Adrenal gland (tissue), 9 donors: ENCODE measurements at regions not wholly inside any gene's neighbourhood (a gene's known extent, or its start where the extent isn't known, plus 50 kb on each side); places are given as distances from the start of the nearest gene placed in this dataset.

Experiments
- DNase-seq, 7 donors: peaks; one replicate each; pipeline ENCODE4 v3.0.0-alpha.2; 2019 to 2020
- H3K27ac ChIP-seq, 5 donors: fragments of 200-600 bp; sonication (generic) in 4 of 5; 1 replicate in 3 of 5; 2 replicates in 2 of 5; pipeline versions ENCODE4 v1.5.1 to v1.8.0; 2016 to 2020; ENCODE audit warnings: mild to moderate bottlenecking in 1 of 5
- H3K27me3 ChIP-seq: fragments of 200-600 bp; 2 replicates; pipeline ENCODE4 v1.8.0; 2021
- H3K36me3 ChIP-seq, 2 donors: fragments of 200-600 bp; replicated peaks in 1 of 2; 1 replicate in 1 of 2; 2 replicates in 1 of 2; pipeline versions ENCODE4 v1.5.1 to v1.8.0; 2018 to 2022
- H3K4me1 ChIP-seq, 2 donors: fragments of 200-600 bp; replicated peaks in 1 of 2; 1 replicate in 1 of 2; 2 replicates in 1 of 2; pipeline versions ENCODE4 v1.5.1 to v1.8.0; 2018 to 2021
- H3K4me3 ChIP-seq, 4 donors: fragments of 200-600 bp; sonication (generic) in 3 of 4; one replicate each; pipeline ENCODE4 v1.5.1; 2016 to 2018
- H3K9me3 ChIP-seq, 3 donors: fragments of 200-600 bp; sonication (generic) in 1 of 3; replicated peaks in 1 of 3; 1 replicate in 2 of 3; 2 replicates in 1 of 3; pipeline versions ENCODE4 v1.5.1 to v1.8.0; 2016 to 2021
- CTCF ChIP-seq, 6 experiments: fragments of 450-650 bp in 4 of 6; fragments of 200-600 bp in 2 of 6; sonication (generic) in 1 of 6; IDR thresholded peaks; 1 replicate in 5 of 6; 2 replicates in 1 of 6; pipeline versions ENCODE4 v1.5.1 to v1.8.0; 2016 to 2021; ENCODE audit warnings: antibody characterized with exemption in 6 of 6, mild to moderate bottlenecking in 2 of 6, moderate library complexity in 1 of 6
- POLR2A ChIP-seq, 2 donors: fragments of 450-650 bp; IDR thresholded peaks; one replicate each; pipeline ENCODE4 v1.6.1; 2017; ENCODE audit warnings: antibody characterized with exemption in 2 of 2, mild to moderate bottlenecking in 2 of 2, moderate library complexity in 1 of 2
- WGBS, 4 donors: extraction: QIAGEN DNeasy Blood & Tissue Kit in 2 of 4; methylation state at CpG; one replicate each; pipeline versions ENCODE4 v1.1.5 to v1.1.7; 2013 to 2017; 5-methylcytosine and 5-hydroxymethylcytosine counted together
- intact Hi-C, 2 donors: fragments of 100-400 bp; cut with DNase I; formaldehyde crosslinking; loops; one replicate each; pipeline versions ENCODE4 v1.14.1 to v1.15.0; 2022 to 2023
- donor health status: healthy with polysubstance abuse.
- donor health status: Bipolar disorder and iron deficiency.
- donor health status: DM: yes; HTN: yes; CAD: no.
- donor health status: DM: no; HTN: no; CAD: no.
- donor health status: DM: no; HTN: no; CAD: no.

- Histone ChIP-seq H3K27me3 (no peaks in the 10 kb centered on the region), H3K36me3 (no peaks in the 10 kb centered on the region), H3K4me1 (no peaks in the 10 kb centered on the region), H3K9me3 (no peaks in the 10 kb centered on the region), H3K4me3 (no peak overlapping the region), H3K27ac (no peak overlapping the region)
- intact Hi-C loops = no loop called here
- no peak for DNase-seq
- TF ChIP-seq POLR2A (IDR thresholded peaks at IDR 0.05) (no peak), CTCF (IDR thresholded peaks at IDR 0.05) (no peak)
Measured at GRCh38 chrX:113075521-113075920, 234.9 kb upstream of the AMOT start.

- H3K4me1 ChIP-seq = no peaks in the 10 kb centered on the region
- no peak overlapping the region for H3K27ac ChIP-seq
- no peaks in the 10 kb centered on the region for H3K27me3 ChIP-seq
- TF ChIP-seq POLR2A (IDR thresholded peaks at IDR 0.05) (no peak), CTCF (IDR thresholded peaks at IDR 0.05) (no peak)
- no peaks in the 10 kb centered on the region for H3K9me3 ChIP-seq
- 39 to 47% (median 43%) methylated on average over 1 of the region's 1 CpG for WGBS, 4 donors
- H3K36me3 ChIP-seq = no peaks in the 10 kb centered on the region
- H3K4me3 ChIP-seq = no peak overlapping the region
- no peak for DNase-seq
- intact Hi-C loops = no loop called here
Measured at GRCh38 chrX:113059714-113060113, 219.1 kb upstream of the AMOT start.

GRCh38 chrX:113058634-113059033 lies 218.0 kb upstream of the AMOT start:
- no peaks in the 10 kb centered on the region for H3K36me3 ChIP-seq
- WGBS, 4 donors = 77 to 83% (median 79%) methylated on average over 6 of the region's 6 CpGs
- no peaks in the 10 kb centered on the region for H3K9me3 ChIP-seq
- no peak for TF ChIP-seq CTCF (IDR thresholded peaks at IDR 0.05)
- TF ChIP-seq POLR2A (IDR thresholded peaks at IDR 0.05) = no peak
- H3K27ac ChIP-seq = no peak overlapping the region
- no peak for DNase-seq
- intact Hi-C loops = no loop called here
- H3K27me3 ChIP-seq = peaks cover 1% of the 10 kb centered on the region
- H3K4me3 ChIP-seq = no peak overlapping the region
- H3K4me1 ChIP-seq = no peaks in the 10 kb centered on the region

GRCh38 chrX:113048896-113049295 lies 208.3 kb upstream of the AMOT start:
- intact Hi-C loops = no loop called here
- Histone ChIP-seq H3K4me3 (no peak overlapping the region), H3K36me3 (no peaks in the 10 kb centered on the region), H3K27me3 (peaks cover 5% of the 10 kb centered on the region), H3K4me1 (no peaks in the 10 kb centered on the region), H3K9me3 (no peaks in the 10 kb centered on the region), H3K27ac (no peak overlapping the region)
- WGBS, 4 donors = 50 to 85% (median 73%) methylated on average over 1 of the region's 1 CpG
- no peak for DNase-seq
- no peak for TF ChIP-seq CTCF (IDR thresholded peaks at IDR 0.05)
